SK-N-MC (cell line): ENCODE measurements at regions not wholly inside any gene's neighbourhood (a gene's known extent, or its start where the extent isn't known, plus 50 kb on each side); places are given as distances from the start of the nearest gene placed in this dataset.

Experiments used
- EZH2 ChIP-seq: fragments of 200-600 bp; sonication (generic); IDR thresholded peaks from one replicate; pipeline ENCODE4 v1.6.1; 2017; ENCODE audit warnings: antibody characterized with exemption
- FOXP2 ChIP-seq: optimal IDR thresholded peaks from 2 replicates; pipeline ENCODE3; 2011; ENCODE audit warnings: mild to moderate bottlenecking, moderate library complexity; ENCODE audit not compliant: insufficient read depth; ENCODE audit errors: extremely low read length, control extremely low read depth
- POLR2AphosphoS5 ChIP-seq: IDR thresholded peaks from 2 replicates; pipeline ENCODE4 v1.6.1; 2012; ENCODE audit warnings: mild to moderate bottlenecking, low read depth, low read length, borderline replicate concordance

- no peak for TF ChIP-seq EZH2
- no peak for TF ChIP-seq POLR2AphosphoS5
- no peak for TF ChIP-seq FOXP2
Measured at GRCh38 chr13:21901336-21901735, 230.5 kb downstream of the FGF9 start.
